GM23338 (cell line): ENCODE measurements at regions not wholly inside any gene's neighbourhood (a gene's known extent, or its start where the extent isn't known, plus 50 kb on each side); places are given as distances from the start of the nearest gene placed in this dataset.

ENCODE experiments used
- ATAC-seq: fragments of 200-7000 bp; cut with Tn5 transposase; 3 replicates; pipeline ENCODE4 v1.9.1; 2020
- DNase-seq: peaks from one replicate; pipeline ENCODE4 v3.0.0-alpha.2; 2015; ENCODE audit warnings: low spot score
- H2AFZ ChIP-seq: fragments of 200-600 bp; sonication (generic); 2 replicates; pipeline ENCODE4 v1.8.0; 2016; ENCODE audit warnings: antibody characterized with exemption, mild to moderate bottlenecking, moderate library complexity
- H3F3A ChIP-seq: fragments of 200-600 bp; sonication (generic); replicated peaks from 2 replicates; pipeline ENCODE4 v1.8.0; 2017; ENCODE audit warnings: antibody characterized with exemption, mixed run types, low read depth
- H3K27ac ChIP-seq: fragments of 200-600 bp; sonication (generic); 2 replicates; pipeline ENCODE4 v1.6.1; 2016; ENCODE audit warnings: low read depth
- H3K27me3 ChIP-seq: fragments of 200-600 bp; sonication (generic); 2 replicates; pipeline ENCODE4 v1.8.0; 2016; ENCODE audit warnings: mild to moderate bottlenecking, mixed run types, moderate library complexity; ENCODE audit not compliant: insufficient read depth
- H3K36me3 ChIP-seq: fragments of 200-600 bp; sonication (generic); 2 replicates; pipeline ENCODE4 v1.8.0; 2016; ENCODE audit warnings: mild to moderate bottlenecking; ENCODE audit not compliant: insufficient read depth
- H3K4me1 ChIP-seq: fragments of 200-600 bp; sonication (generic); 2 replicates; pipeline ENCODE4 v1.8.0; 2016; ENCODE audit warnings: mild to moderate bottlenecking, moderate library complexity; ENCODE audit not compliant: insufficient read depth
- H3K4me2 ChIP-seq: fragments of 200-600 bp; sonication (generic); 2 replicates; pipeline ENCODE4 v1.7.1; 2017; ENCODE audit warnings: mixed run types
- H3K4me3 ChIP-seq: fragments of 200-600 bp; sonication (generic); 2 replicates; pipeline ENCODE4 v1.6.1; 2016; ENCODE audit warnings: mixed run types
- H3K79me2 ChIP-seq: fragments of 200-600 bp; sonication (generic); replicated peaks from 2 replicates; pipeline ENCODE4 v1.8.0; 2017; ENCODE audit warnings: mild to moderate bottlenecking; ENCODE audit not compliant: insufficient read depth
- H3K9me2 ChIP-seq: fragments of 200-600 bp; sonication (generic); 2 replicates; pipeline ENCODE4 v1.8.0; 2017; ENCODE audit not compliant: insufficient read depth
- H4K20me1 ChIP-seq: fragments of 200-600 bp; sonication (generic); replicated peaks from 2 replicates; pipeline ENCODE4 v1.8.0; 2017; ENCODE audit warnings: mild to moderate bottlenecking; ENCODE audit not compliant: insufficient read depth
- H3K27ac Mint-ChIP-seq: 2 replicates; pipeline ENCODE4 v1.8.0; 2020; ENCODE audit warnings: inconsistent platforms, mild to moderate bottlenecking, moderate library complexity, mixed read lengths
- H3K27me3 Mint-ChIP-seq: 3 replicates; pipeline ENCODE4 v1.8.0; 2022; ENCODE audit warnings: low read depth, mild to moderate bottlenecking, moderate library complexity, mixed read lengths, inconsistent platforms; ENCODE audit not compliant: insufficient read depth, poor library complexity
- H3K36me3 Mint-ChIP-seq: 3 replicates; pipeline ENCODE4 v1.8.0; 2021; ENCODE audit warnings: low read depth, mild to moderate bottlenecking, inconsistent platforms, moderate library complexity, mixed read lengths
- H3K4me1 Mint-ChIP-seq: 3 replicates; pipeline ENCODE4 v1.8.0; 2020; ENCODE audit warnings: mild to moderate bottlenecking, inconsistent platforms, mixed read lengths
- H3K4me3 Mint-ChIP-seq: 3 replicates; pipeline ENCODE4 v1.8.0; 2021; ENCODE audit warnings: moderate library complexity, mild to moderate bottlenecking, inconsistent platforms, mixed read lengths
- H3K9me3 Mint-ChIP-seq: 3 replicates; pipeline ENCODE4 v1.8.0; 2020; ENCODE audit warnings: moderate library complexity, mild to moderate bottlenecking, inconsistent platforms, mixed read lengths
- CREB1 ChIP-seq: fragments of 250-450 bp; sonication (Bioruptor Pico); IDR thresholded peaks from 2 replicates; pipeline ENCODE4 v1.5.0; 2020; ENCODE audit warnings: low read depth, mild to moderate bottlenecking, moderate library complexity
- CTCF ChIP-seq, 2 experiments: fragments of 200-600 bp in 1 of 2; sonication (generic) in 1 of 2; conservative IDR thresholded peaks; 2 replicates each; pipeline versions ENCODE4 v1.5.1 to v1.6.1; 2016 to 2017; ENCODE audit warnings: antibody characterized with exemption in 2 of 2, low read depth in 2 of 2, mild to moderate bottlenecking in 2 of 2, moderate library complexity in 1 of 2
- EZH2 ChIP-seq: fragments of 200-600 bp; sonication (generic); IDR thresholded peaks from one replicate; pipeline ENCODE4 v1.8.0; 2017; ENCODE audit warnings: antibody characterized with exemption, mild to moderate bottlenecking, low read depth; ENCODE audit not compliant: unreplicated experiment
- JUNB ChIP-seq: IDR thresholded peaks from one replicate; pipeline ENCODE4 v1.6.1; 2016; ENCODE audit warnings: antibody characterized with exemption; ENCODE audit not compliant: unreplicated experiment
- NANOG ChIP-seq: IDR thresholded peaks from 2 replicates; pipeline ENCODE4 v1.6.1; 2016; ENCODE audit warnings: antibody characterized with exemption, borderline replicate concordance
- POLR2AphosphoS5 ChIP-seq: IDR thresholded peaks from 2 replicates; pipeline ENCODE4 v1.6.1; 2016; ENCODE audit warnings: antibody characterized with exemption, low read depth
- REST ChIP-seq: IDR thresholded peaks from one replicate; pipeline ENCODE4 v1.6.1; 2018; ENCODE audit warnings: antibody characterized with exemption; ENCODE audit not compliant: unreplicated experiment
- ZNF114 ChIP-seq: fragments of 250-450 bp; sonication (Bioruptor Pico); IDR thresholded peaks from 2 replicates; pipeline ENCODE4 v1.5.0; 2020; ENCODE audit warnings: mild to moderate bottlenecking, moderate library complexity
- ZNF331 ChIP-seq: fragments of 250-450 bp; sonication (Bioruptor Pico); IDR thresholded peaks from 2 replicates; pipeline ENCODE4 v1.5.0; 2020; ENCODE audit warnings: low read depth, mild to moderate bottlenecking, moderate library complexity
- TF ChIP-seq, protein P1 (sequence below): IDR thresholded peaks from 2 replicates; pipeline ENCODE4 v1.6.1; 2016; ENCODE audit warnings: antibody characterized with exemption

GRCh38 chr5:124393584-124394379 is 352.7 kb downstream of the ZNF608 start:
- TF ChIP-seq JUNB: no peak
- TF ChIP-seq REST: no peak
- TF ChIP-seq, protein P1, sequence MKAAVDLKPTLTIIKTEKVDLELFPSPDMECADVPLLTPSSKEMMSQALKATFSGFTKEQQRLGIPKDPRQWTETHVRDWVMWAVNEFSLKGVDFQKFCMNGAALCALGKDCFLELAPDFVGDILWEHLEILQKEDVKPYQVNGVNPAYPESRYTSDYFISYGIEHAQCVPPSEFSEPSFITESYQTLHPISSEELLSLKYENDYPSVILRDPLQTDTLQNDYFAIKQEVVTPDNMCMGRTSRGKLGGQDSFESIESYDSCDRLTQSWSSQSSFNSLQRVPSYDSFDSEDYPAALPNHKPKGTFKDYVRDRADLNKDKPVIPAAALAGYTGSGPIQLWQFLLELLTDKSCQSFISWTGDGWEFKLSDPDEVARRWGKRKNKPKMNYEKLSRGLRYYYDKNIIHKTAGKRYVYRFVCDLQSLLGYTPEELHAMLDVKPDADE: no peak
- TF ChIP-seq CREB1: no peak
- no peak for TF ChIP-seq EZH2
- TF ChIP-seq ZNF331 (CRISPR knock-in tag): no peak
- TF ChIP-seq NANOG: no peak
- H3K27ac Mint-ChIP-seq: 0 out of 2 replicates have a peak overlapping the region, but pooled peaks have one; percentile 9
- H3K4me2 ChIP-seq: no peak overlapping the region
- no peaks in the 10 kb centered on the region for H3F3A ChIP-seq
- peaks cover 7% of the 10 kb centered on the region; the same call in 1 of the 2 replicates for H3K4me1 ChIP-seq
- H4K20me1 ChIP-seq: no peaks in the 10 kb centered on the region
- H3K79me2 ChIP-seq: no peaks in the 10 kb centered on the region
- H3K27ac ChIP-seq: no peak overlapping the region
- H3K4me3 ChIP-seq: no peak overlapping the region
- ATAC-seq (peak; percentile 39; the same call in 1 of the 3 replicates), DNase-seq (no peak)
- peaks cover 12% of the 10 kb centered on the region; the same call in 1 of the 2 replicates for H3K36me3 ChIP-seq
- H3K36me3 Mint-ChIP-seq: peaks cover 24% of the 10 kb centered on the region
- H3K4me3 Mint-ChIP-seq: no peak overlapping the region
- no peaks in the 10 kb centered on the region for H3K27me3 ChIP-seq
- no peak overlapping the region for H2AFZ ChIP-seq
- peaks cover 29% of the 10 kb centered on the region for H3K9me3 Mint-ChIP-seq
- H3K9me2 ChIP-seq: no peaks in the 10 kb centered on the region
- no peaks in the 10 kb centered on the region for H3K27me3 Mint-ChIP-seq
- H3K4me1 Mint-ChIP-seq: peaks cover 17% of the 10 kb centered on the region; the same call in 2 of the 3 replicates

DNA sequence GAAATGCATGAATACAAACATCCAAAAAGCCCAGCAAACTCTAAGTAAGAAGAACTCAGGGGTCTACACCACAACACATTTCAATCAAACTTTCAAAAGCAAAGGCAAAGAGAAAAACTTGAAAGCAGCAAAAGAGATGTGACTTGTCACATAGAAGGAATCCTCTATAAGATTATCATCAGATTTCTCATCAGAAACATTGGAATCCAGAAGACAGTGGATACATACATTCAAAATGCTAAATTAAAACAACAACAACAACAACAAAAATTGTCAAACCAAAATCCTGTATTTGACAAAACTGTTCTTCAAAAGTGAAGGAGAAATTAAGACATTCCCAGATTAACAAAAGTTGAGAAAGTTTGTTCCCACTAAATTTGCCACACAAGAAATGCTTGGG is 362.7 kb downstream of the ZNF608 start:
- TF ChIP-seq POLR2AphosphoS5 (no peak), EZH2 (no peak), CTCF (conservative IDR thresholded peaks at IDR 0.05; ENCODE audit: low read depth in 2 of 2) (no peak), CREB1 (no peak), ZNF114 (CRISPR knock-in tag) (no peak)
- no peaks in the 10 kb centered on the region for H3K79me2 ChIP-seq
- no peaks in the 10 kb centered on the region for H4K20me1 ChIP-seq
- no peak overlapping the region for H3K4me2 ChIP-seq
- DNase-seq (no peak), ATAC-seq (no peak)
- Mint-ChIP-seq H3K4me3 (no peak overlapping the region), H3K4me1 (peaks cover 2% of the 10 kb centered on the region; the same call in 1 of the 3 replicates), H3K27me3 (peaks cover 11% of the 10 kb centered on the region), H3K36me3 (peaks cover 51% of the 10 kb centered on the region), H3K9me3 (peaks cover 53% of the 10 kb centered on the region), H3K27ac (no peak overlapping the region)
- H3K27ac ChIP-seq: no peak overlapping the region
- H3K4me1 ChIP-seq: peaks cover 6% of the 10 kb centered on the region; the same call in 1 of the 2 replicates
- H3K36me3 ChIP-seq: peaks cover 19% of the 10 kb centered on the region; the same call in 1 of the 2 replicates
- H3K4me3 ChIP-seq: no peak overlapping the region
- H3F3A ChIP-seq: no peaks in the 10 kb centered on the region
- no peak overlapping the region for H2AFZ ChIP-seq
- no peaks in the 10 kb centered on the region for H3K27me3 ChIP-seq
- H3K9me2 ChIP-seq: no peaks in the 10 kb centered on the region; the same call in 1 of the 2 replicates
